IMR-90 (cell line): ENCODE measurements at regions not wholly inside any gene's neighbourhood (a gene's known extent, or its start where the extent isn't known, plus 50 kb on each side); places are given as distances from the start of the nearest gene placed in this dataset.

ENCODE experiments used
- ATAC-seq: fragments of 200-7000 bp; cut with Tn5 transposase; 2 replicates; pipeline ENCODE4 v1.9.1; 2020; ENCODE audit warnings: low read depth, mild to moderate bottlenecking, moderate library complexity
- BruUV-seq: library from RNA; stranded (reverse); fragments of 400-500 nt; replicated peaks from 2 replicates; lab custom pipeline; 2021; lab: Mats Ljungman, UMichigan
- CTCF ChIA-PET: fragments of 300-600 bp; formaldehyde crosslinking; extraction: SDS; loops from one replicate; lab custom pipeline; 2021; ENCODE audit warnings: antibody characterized with exemption; lab: Yijun Ruan, JAX
- POLR2A ChIA-PET: fragments of 300-600 bp; sonication (Branson Sonifier 250); formaldehyde crosslinking; loops from one replicate; lab custom pipeline; 2022; ENCODE audit warnings: antibody characterized with exemption; ENCODE audit not compliant: unreplicated experiment; lab: Charles Lee
- DNase-seq: peaks from one replicate; pipeline ENCODE4 v3.0.0; 2013
- H2AFZ ChIP-seq: replicated peaks from 2 replicates; pipeline ENCODE3; 2013; ENCODE audit warnings: low read length, mild to moderate bottlenecking; ENCODE audit not compliant: poor library complexity
- H2AK5ac ChIP-seq: 2 replicates; pipeline ENCODE4 v1.6.1; 2013; ENCODE audit warnings: low read depth, low read length, inconsistent platforms
- H2AK9ac ChIP-seq: replicated peaks from 2 replicates; pipeline ENCODE3; 2013; ENCODE audit warnings: mild to moderate bottlenecking, low read depth, low read length, moderate library complexity; ENCODE audit not compliant: poor library complexity
- H2BK120ac ChIP-seq: 2 replicates; pipeline ENCODE4 v1.6.1; 2013; ENCODE audit warnings: low read depth, low read length, inconsistent platforms
- H2BK15ac ChIP-seq: 3 replicates; pipeline ENCODE4 v1.6.1; 2013; ENCODE audit warnings: low read depth, low read length, inconsistent platforms
- H2BK20ac ChIP-seq: 2 replicates; pipeline ENCODE4 v1.6.1; 2013; ENCODE audit warnings: low read depth, mild to moderate bottlenecking, inconsistent platforms, low read length, moderate library complexity
- H2BK5ac ChIP-seq: 2 replicates; pipeline ENCODE4 v1.6.1; 2013; ENCODE audit warnings: mild to moderate bottlenecking, low read depth, low read length, inconsistent platforms; ENCODE audit not compliant: poor library complexity, severe bottlenecking
- H3K14ac ChIP-seq: replicated peaks from 2 replicates; pipeline ENCODE4 v1.6.1; 2013; ENCODE audit warnings: low read depth, low read length, inconsistent platforms
- H3K18ac ChIP-seq: 2 replicates; pipeline ENCODE4 v1.6.1; 2013; ENCODE audit warnings: low read depth, low read length, control low read depth
- H3K23ac ChIP-seq: 2 replicates; pipeline ENCODE4 v1.6.1; 2013; ENCODE audit warnings: low read depth, low read length, inconsistent platforms
- H3K27ac ChIP-seq: 2 replicates; pipeline ENCODE4 v1.5.1; 2013; ENCODE audit warnings: mild to moderate bottlenecking, control low read depth, low read length; ENCODE audit not compliant: insufficient read depth
- H3K27me3 ChIP-seq: 2 replicates; pipeline ENCODE4 v1.6.1; 2013; ENCODE audit warnings: low read length; ENCODE audit not compliant: control insufficient read depth, insufficient read depth
- H3K36me3 ChIP-seq: 2 replicates; pipeline ENCODE4 v1.6.1; 2013; ENCODE audit warnings: low read length, mixed read lengths; ENCODE audit not compliant: control insufficient read depth, insufficient read depth
- H3K4ac ChIP-seq: 2 replicates; pipeline ENCODE4 v1.6.1; 2013; ENCODE audit warnings: low read depth, low read length, inconsistent platforms
- H3K4me1 ChIP-seq: 2 replicates; pipeline ENCODE4 v1.6.1; 2013; ENCODE audit warnings: low read length, mixed read lengths; ENCODE audit not compliant: control insufficient read depth, insufficient read depth
- H3K4me2 ChIP-seq: 2 replicates; pipeline ENCODE4 v1.6.1; 2013; ENCODE audit warnings: low read depth, mild to moderate bottlenecking, control low read depth, low read length, moderate library complexity
- H3K4me3 ChIP-seq: 2 replicates; pipeline ENCODE4 v1.5.1; 2013; ENCODE audit warnings: low read depth, mild to moderate bottlenecking, control low read depth, low read length, moderate library complexity; ENCODE audit not compliant: insufficient read depth
- H3K56ac ChIP-seq: 2 replicates; pipeline ENCODE4 v1.6.1; 2013; ENCODE audit warnings: low read length, inconsistent platforms; ENCODE audit not compliant: insufficient read depth; ENCODE audit errors: extremely low read depth
- H3K79me1 ChIP-seq, 2 experiments: 2 replicates each; pipeline ENCODE4 v1.6.1; 2013; ENCODE audit warnings: low read length in 2 of 2, inconsistent platforms in 1 of 2, low read depth in 1 of 2
- H3K9ac ChIP-seq: 2 replicates; pipeline ENCODE4 v1.6.1; 2013; ENCODE audit warnings: low read depth, low read length, control low read depth
- H3K9me1 ChIP-seq: 2 replicates; pipeline ENCODE4 v1.6.1; 2013; ENCODE audit warnings: low read length, inconsistent platforms; ENCODE audit not compliant: insufficient read depth
- H3K9me3 ChIP-seq: 2 replicates; pipeline ENCODE4 v1.6.1; 2013; ENCODE audit warnings: low read length; ENCODE audit not compliant: control insufficient read depth, insufficient read depth
- H4K20me1 ChIP-seq: 2 replicates; pipeline ENCODE4 v1.6.1; 2013; ENCODE audit warnings: low read length, inconsistent platforms; ENCODE audit not compliant: insufficient read depth
- H4K5ac ChIP-seq: 2 replicates; pipeline ENCODE4 v1.6.1; 2013; ENCODE audit warnings: mild to moderate bottlenecking, low read depth, low read length, control low read depth
- H4K8ac ChIP-seq, 2 experiments: 2 replicates each; pipeline ENCODE4 v1.6.1; 2013; ENCODE audit warnings: low read depth in 2 of 2, low read length in 2 of 2, control low read depth in 1 of 2, inconsistent platforms in 1 of 2
- H4K91ac ChIP-seq: 2 replicates; pipeline ENCODE4 v1.6.1; 2013; ENCODE audit warnings: low read depth, low read length, inconsistent platforms; ENCODE audit not compliant: insufficient read depth
- BHLHE40 ChIP-seq: fragments of 150-350 bp; IDR thresholded peaks from 2 replicates; pipeline ENCODE4 v1.6.1; 2016; ENCODE audit warnings: mild to moderate bottlenecking, low read depth, low read length
- CEBPB ChIP-seq: IDR thresholded peaks from 2 replicates; pipeline ENCODE4 v1.6.1; 2012; ENCODE audit warnings: low read depth, low read length, improper control_type of control experiment
- CHD1 ChIP-seq: IDR thresholded peaks from 2 replicates; pipeline ENCODE4 v1.6.1; 2012; ENCODE audit warnings: low read depth, low read length, improper control_type of control experiment
- FOS ChIP-seq: fragments of 150-350 bp; IDR thresholded peaks from 2 replicates; pipeline ENCODE4 v1.6.1; 2016; ENCODE audit warnings: low read depth, low read length
- MAFK ChIP-seq: IDR thresholded peaks from 2 replicates; pipeline ENCODE4 v1.6.1; 2012; ENCODE audit warnings: low read depth, low read length, improper control_type of control experiment
- NFE2L2 ChIP-seq: fragments of 150-350 bp; IDR thresholded peaks from 2 replicates; pipeline ENCODE4 v1.6.1; 2016; ENCODE audit warnings: low read depth, mild to moderate bottlenecking, low read length
- RCOR1 ChIP-seq: IDR thresholded peaks from 2 replicates; pipeline ENCODE4 v1.6.1; 2012; ENCODE audit warnings: mild to moderate bottlenecking, low read length, improper control_type of control experiment; ENCODE audit not compliant: insufficient replicate concordance
- RFX5 ChIP-seq: IDR thresholded peaks from 2 replicates; pipeline ENCODE4 v1.8.0; 2012; ENCODE audit warnings: low read depth, mild to moderate bottlenecking, low read length, moderate library complexity
- SMC3 ChIP-seq: fragments of 150-350 bp; IDR thresholded peaks from 2 replicates; pipeline ENCODE4 v1.6.1; 2016; ENCODE audit warnings: low read depth, mild to moderate bottlenecking, antibody characterized with exemption, low read length, moderate library complexity
- USF2 ChIP-seq: fragments of 150-350 bp; IDR thresholded peaks from 2 replicates; pipeline ENCODE4 v1.6.1; 2017; ENCODE audit warnings: mild to moderate bottlenecking, antibody characterized with exemption, low read length, low read depth
- WGBS, 2 experiments: methylation state at CpG; one replicate each; pipeline versions ENCODE4 v1.1.5 to v1.1.7; 2013; ENCODE audit warnings: missing lambda C conversion rate in 2 of 2; ENCODE audit not compliant: insufficient read length in 1 of 2; ENCODE audit errors: extremely low coverage in 2 of 2; 5-methylcytosine and 5-hydroxymethylcytosine counted together
- dilution Hi-C: fragments of 300-500 bp; cut with HindIII; formaldehyde crosslinking; loops from one replicate; pipeline ENCODE4 v1.14.3; 2018; ENCODE audit warnings: low sequenced_read_pairs; ENCODE audit not compliant: unreplicated experiment
- in situ Hi-C: fragments of 300-500 bp; cut with MboI; formaldehyde crosslinking; loops from 3 replicates; pipeline ENCODE4 v1.14.3; 2019; ENCODE audit warnings: low sequenced_read_pairs, inconsistent platforms, mixed read lengths
- intact Hi-C: fragments of 100-400 bp; cut with micrococcal nuclease; formaldehyde crosslinking; loops from 2 replicates; pipeline ENCODE4 v1.10.0; 2022
- TF ChIP-seq, protein P1 (sequence below): conservative IDR thresholded peaks from 2 replicates; pipeline ENCODE4 v1.5.1; 2012; ENCODE audit warnings: mild to moderate bottlenecking, low read depth, low read length, improper control_type of control experiment
- TF ChIP-seq, protein P2 (sequence below): fragments of 150-350 bp; IDR thresholded peaks from 2 replicates; pipeline ENCODE4 v1.6.1; 2016; ENCODE audit warnings: low read depth, mild to moderate bottlenecking, low read length, moderate library complexity, borderline replicate concordance

DNA sequence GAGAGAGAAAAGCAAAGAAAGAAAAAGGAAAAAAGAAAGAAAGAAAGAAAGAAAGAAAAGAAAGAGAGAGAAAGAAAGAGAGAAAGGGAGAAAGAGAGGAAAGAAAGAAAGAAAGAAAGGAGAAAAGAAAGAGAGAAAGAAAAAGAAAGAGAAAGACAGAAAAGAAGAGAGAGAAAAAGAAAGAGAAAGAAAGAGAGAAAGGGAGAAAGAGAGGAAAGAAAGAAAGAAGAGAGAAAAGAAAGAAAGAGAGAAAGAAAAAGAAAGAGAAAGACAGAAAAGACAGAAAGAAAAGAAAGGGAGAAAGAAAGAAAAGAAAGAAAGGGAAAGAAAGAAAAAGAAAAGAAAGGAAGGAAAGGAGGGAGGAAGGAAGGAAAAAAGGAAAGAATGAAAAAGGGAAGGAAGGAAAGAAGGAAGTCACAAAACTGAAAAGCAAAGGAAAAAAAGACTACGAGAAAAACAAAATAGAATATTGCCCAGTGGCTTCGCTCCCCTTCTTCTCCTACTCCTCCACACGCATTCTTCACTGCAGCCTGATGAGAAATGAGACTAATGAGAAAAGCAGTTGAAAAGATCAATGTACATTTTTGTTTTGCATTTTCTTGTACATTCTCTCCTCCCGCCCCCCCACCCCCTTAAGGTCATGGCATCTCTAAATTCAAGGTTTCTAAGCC, 170.0 kb downstream of the SOD2 start:
- no peak overlapping the region for H3K23ac ChIP-seq
- no peak overlapping the region for H3K9ac ChIP-seq
- no peak overlapping the region for H4K8ac ChIP-seq
- H3K27me3 ChIP-seq, result no peaks in the 10 kb centered on the region; the same call in 1 of the 2 replicates
- H3K4me2 ChIP-seq, result no peak overlapping the region
- H4K5ac ChIP-seq, result no peak overlapping the region
- DNase-seq, result no peak
- POLR2A ChIA-PET, result no interaction called here
- no peaks in the 10 kb centered on the region for H4K20me1 ChIP-seq
- H3K14ac ChIP-seq, result no peak overlapping the region
- no peak for ATAC-seq
- H3K36me3 ChIP-seq, result no peaks in the 10 kb centered on the region
- H3K9me1 ChIP-seq, result no peaks in the 10 kb centered on the region
- no peak for TF ChIP-seq CHD1
- TF ChIP-seq SMC3, result no peak
- TF ChIP-seq CEBPB, result no peak
- TF ChIP-seq FOS, result no peak
- no peak for TF ChIP-seq RCOR1
- TF ChIP-seq BHLHE40, result no peak
- TF ChIP-seq, protein P1, sequence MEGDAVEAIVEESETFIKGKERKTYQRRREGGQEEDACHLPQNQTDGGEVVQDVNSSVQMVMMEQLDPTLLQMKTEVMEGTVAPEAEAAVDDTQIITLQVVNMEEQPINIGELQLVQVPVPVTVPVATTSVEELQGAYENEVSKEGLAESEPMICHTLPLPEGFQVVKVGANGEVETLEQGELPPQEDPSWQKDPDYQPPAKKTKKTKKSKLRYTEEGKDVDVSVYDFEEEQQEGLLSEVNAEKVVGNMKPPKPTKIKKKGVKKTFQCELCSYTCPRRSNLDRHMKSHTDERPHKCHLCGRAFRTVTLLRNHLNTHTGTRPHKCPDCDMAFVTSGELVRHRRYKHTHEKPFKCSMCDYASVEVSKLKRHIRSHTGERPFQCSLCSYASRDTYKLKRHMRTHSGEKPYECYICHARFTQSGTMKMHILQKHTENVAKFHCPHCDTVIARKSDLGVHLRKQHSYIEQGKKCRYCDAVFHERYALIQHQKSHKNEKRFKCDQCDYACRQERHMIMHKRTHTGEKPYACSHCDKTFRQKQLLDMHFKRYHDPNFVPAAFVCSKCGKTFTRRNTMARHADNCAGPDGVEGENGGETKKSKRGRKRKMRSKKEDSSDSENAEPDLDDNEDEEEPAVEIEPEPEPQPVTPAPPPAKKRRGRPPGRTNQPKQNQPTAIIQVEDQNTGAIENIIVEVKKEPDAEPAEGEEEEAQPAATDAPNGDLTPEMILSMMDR, result no peak
- no peak for TF ChIP-seq USF2
- no peak for TF ChIP-seq MAFK
- TF ChIP-seq, protein P2, sequence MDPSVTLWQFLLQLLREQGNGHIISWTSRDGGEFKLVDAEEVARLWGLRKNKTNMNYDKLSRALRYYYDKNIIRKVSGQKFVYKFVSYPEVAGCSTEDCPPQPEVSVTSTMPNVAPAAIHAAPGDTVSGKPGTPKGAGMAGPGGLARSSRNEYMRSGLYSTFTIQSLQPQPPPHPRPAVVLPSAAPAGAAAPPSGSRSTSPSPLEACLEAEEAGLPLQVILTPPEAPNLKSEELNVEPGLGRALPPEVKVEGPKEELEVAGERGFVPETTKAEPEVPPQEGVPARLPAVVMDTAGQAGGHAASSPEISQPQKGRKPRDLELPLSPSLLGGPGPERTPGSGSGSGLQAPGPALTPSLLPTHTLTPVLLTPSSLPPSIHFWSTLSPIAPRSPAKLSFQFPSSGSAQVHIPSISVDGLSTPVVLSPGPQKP, result no peak
- TF ChIP-seq RFX5, result no peak
- TF ChIP-seq NFE2L2, result no peak
- H4K91ac ChIP-seq, result no peak overlapping the region
- no peak overlapping the region for H2BK120ac ChIP-seq
- no peak overlapping the region for H3K4me3 ChIP-seq
- H3K9me3 ChIP-seq, result no peaks in the 10 kb centered on the region
- H3K56ac ChIP-seq, result no peak overlapping the region
- BruUV-seq, result no TSS peak
- H2AK9ac ChIP-seq, result no peak overlapping the region
- H2AFZ ChIP-seq, result no peak overlapping the region
- no peak overlapping the region for H2AK5ac ChIP-seq
- in situ Hi-C loops (no loop called here), intact Hi-C loops (no loop called here), dilution Hi-C loops (no loop called here)
- H3K27ac ChIP-seq, result no peak overlapping the region
- no peaks in the 10 kb centered on the region for H3K4me1 ChIP-seq
- H3K18ac ChIP-seq, result no peak overlapping the region
- no peak overlapping the region for H2BK20ac ChIP-seq
- WGBS, 2 experiments, result no CpG with 5 or more reads among the region's 4 CpGs
- no peak overlapping the region for H2BK15ac ChIP-seq
- no peak overlapping the region for H3K4ac ChIP-seq
- H3K79me1 ChIP-seq, result no peaks in the 10 kb centered on the region
- CTCF ChIA-PET, result no interaction called here
- no peak overlapping the region for H2BK5ac ChIP-seq
